Colonic mucosa (tissue), 4 donors: ENCODE measurements at regions not wholly inside any gene's neighbourhood (a gene's known extent, or its start where the extent isn't known, plus 50 kb on each side); places are given as distances from the start of the nearest gene placed in this dataset.
"Not testable (repeated sequence)": the region's sequence is repeated elsewhere in the genome, so short reads cannot be mapped to it uniquely, and the experiment has no call there.

ENCODE experiments used
- DNase-seq: peaks from one replicate; pipeline ENCODE4 v3.0.0-alpha.2; 2020
- H3K27ac ChIP-seq: fragments of 200-600 bp; one replicate; pipeline ENCODE4 v1.8.0; 2021
- H3K27me3 ChIP-seq: fragments of 200-600 bp; one replicate; pipeline ENCODE4 v1.8.0; 2021
- H3K36me3 ChIP-seq: fragments of 200-600 bp; one replicate; pipeline ENCODE4 v1.8.0; 2021
- H3K4me1 ChIP-seq: fragments of 200-600 bp; one replicate; pipeline ENCODE4 v1.8.0; 2021; ENCODE audit warnings: mild to moderate bottlenecking
- H3K4me3 ChIP-seq: fragments of 200-600 bp; one replicate; pipeline ENCODE4 v1.8.0; 2021
- H3K9ac ChIP-seq, 2 donors: one replicate each; pipeline ENCODE4 v1.7.0; 2013; ENCODE audit warnings: control low read depth in 2 of 2, low read depth in 2 of 2, low read length in 2 of 2
- H3K9me3 ChIP-seq: fragments of 200-600 bp; one replicate; pipeline ENCODE4 v1.8.0; 2021
- CTCF ChIP-seq: fragments of 200-600 bp; IDR thresholded peaks from one replicate; pipeline ENCODE4 v1.8.0; 2022; ENCODE audit warnings: antibody characterized with exemption, mild to moderate bottlenecking
- intact Hi-C: fragments of 100-400 bp; cut with DNase I; formaldehyde crosslinking; loops from one replicate; pipeline ENCODE4 v1.14.1; 2022
- donor health status: healthy.
- donor health status: DM: no; HTN: no; CAD: no.
- donor health status: DM: no; HTN: no; CAD: no.

GRCh38 chr2:66095820-66096345 is 339.0 kb upstream of the MEIS1 start:
- H3K27ac ChIP-seq = no peak overlapping the region
- H3K9ac ChIP-seq = no peak overlapping the region
- no peaks in the 10 kb centered on the region for H3K36me3 ChIP-seq
- DNase-seq = no peak
- no peaks in the 10 kb centered on the region for H3K9me3 ChIP-seq
- H3K4me1 ChIP-seq = no peaks in the 10 kb centered on the region
- TF ChIP-seq CTCF = no peak
- intact Hi-C loops = no loop called here
- H3K27me3 ChIP-seq = no peaks in the 10 kb centered on the region
- no peak overlapping the region for H3K4me3 ChIP-seq

- H3K36me3 ChIP-seq, H3K9me3 ChIP-seq, H3K27me3 ChIP-seq, H3K4me1 ChIP-seq, H3K4me3 ChIP-seq, H3K9ac ChIP-seq, intact Hi-C loops, H3K27ac ChIP-seq, DNase-seq: not testable (repeated sequence)
Measured at GRCh38 chr2:66094689-66095088, 340.2 kb upstream of the MEIS1 start.

GRCh38 chr2:66093371-66093770 is 341.6 kb upstream of the MEIS1 start:
- Histone ChIP-seq H3K4me1 (no peaks in the 10 kb centered on the region), H3K9ac (no peak overlapping the region), H3K27ac (no peak overlapping the region), H3K9me3 (no peaks in the 10 kb centered on the region), H3K36me3 (no peaks in the 10 kb centered on the region), H3K4me3 (no peak overlapping the region), H3K27me3 (no peaks in the 10 kb centered on the region)
- DNase-seq = no peak
- intact Hi-C loops = no loop called here
- no peak for TF ChIP-seq CTCF

- Histone ChIP-seq H3K4me3 (no peak overlapping the region), H3K4me1 (no peaks in the 10 kb centered on the region), H3K27me3 (no peaks in the 10 kb centered on the region), H3K27ac (no peak overlapping the region), H3K36me3 (no peaks in the 10 kb centered on the region), H3K9ac (no peak overlapping the region), H3K9me3 (no peaks in the 10 kb centered on the region)
- no peak for TF ChIP-seq CTCF
- DNase-seq = no peak
- intact Hi-C loops = no loop called here
Measured at GRCh38 chr2:66084948-66085590, 349.9 kb upstream of the MEIS1 start.

GRCh38 chr2:66082581-66082980 is 352.3 kb upstream of the MEIS1 start:
- intact Hi-C loops = no loop called here
- Histone ChIP-seq H3K4me1 (no peaks in the 10 kb centered on the region), H3K27me3 (no peaks in the 10 kb centered on the region), H3K9me3 (no peaks in the 10 kb centered on the region), H3K36me3 (no peaks in the 10 kb centered on the region), H3K4me3 (no peak overlapping the region), H3K27ac (no peak overlapping the region), H3K9ac (no peak overlapping the region)
- TF ChIP-seq CTCF = no peak
- no peak for DNase-seq

- Histone ChIP-seq H3K4me3 (no peak overlapping the region), H3K27me3 (no peaks in the 10 kb centered on the region), H3K36me3 (no peaks in the 10 kb centered on the region), H3K9me3 (no peaks in the 10 kb centered on the region), H3K27ac (no peak overlapping the region), H3K9ac (no peak overlapping the region), H3K4me1 (no peaks in the 10 kb centered on the region)
- no peak for TF ChIP-seq CTCF
- no peak for DNase-seq
- intact Hi-C loops = no loop called here
Measured at GRCh38 chr2:66080127-66080526, 354.8 kb upstream of the MEIS1 start.
